NCI-H748 treated with DMSO at 0.1 percent for 48 hours (cell line): ENCODE measurements at regions not wholly inside any gene's neighbourhood (a gene's known extent, or its start where the extent isn't known, plus 50 kb on each side); places are given as distances from the start of the nearest gene placed in this dataset.

Experiments
- DNase-seq: peaks from one replicate; lab custom pipeline; 2025; lab: John Stamatoyannopoulos, UW

- no peak for DNase-seq
Observed at GRCh38 chr4:81627590-81627989, 155.9 kb upstream of the RASGEF1B start.

- DNase-seq: no peak
Observed at GRCh38 chr4:81626851-81627250, 155.1 kb upstream of the RASGEF1B start.

GRCh38 chr4:81625422-81626417 is 154.0 kb upstream of the RASGEF1B start:
- peak; percentile 6 for DNase-seq

DNA sequence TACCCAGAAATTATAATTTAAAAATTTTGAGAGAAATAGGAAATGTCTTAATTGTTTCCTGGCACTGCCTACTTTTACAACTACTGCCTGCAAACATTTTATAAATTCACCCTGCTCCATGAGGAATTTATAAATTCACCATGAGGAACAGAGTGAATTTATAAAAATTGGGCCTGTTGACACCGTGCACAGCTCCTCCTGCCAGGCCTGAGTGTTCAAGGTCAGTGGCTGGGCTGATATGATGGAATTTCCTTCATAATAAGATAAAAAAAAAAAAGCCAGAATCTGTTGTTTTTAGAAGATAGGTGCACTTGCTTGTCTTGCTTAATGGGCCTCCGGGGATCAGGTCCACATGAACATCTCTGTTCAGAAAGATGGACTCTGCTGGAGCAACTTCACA is 151.7 kb upstream of the RASGEF1B start:
- DNase-seq: no peak

GRCh38 chr4:81622474-81623184 is 150.9 kb upstream of the RASGEF1B start:
- no peak for DNase-seq

DNA sequence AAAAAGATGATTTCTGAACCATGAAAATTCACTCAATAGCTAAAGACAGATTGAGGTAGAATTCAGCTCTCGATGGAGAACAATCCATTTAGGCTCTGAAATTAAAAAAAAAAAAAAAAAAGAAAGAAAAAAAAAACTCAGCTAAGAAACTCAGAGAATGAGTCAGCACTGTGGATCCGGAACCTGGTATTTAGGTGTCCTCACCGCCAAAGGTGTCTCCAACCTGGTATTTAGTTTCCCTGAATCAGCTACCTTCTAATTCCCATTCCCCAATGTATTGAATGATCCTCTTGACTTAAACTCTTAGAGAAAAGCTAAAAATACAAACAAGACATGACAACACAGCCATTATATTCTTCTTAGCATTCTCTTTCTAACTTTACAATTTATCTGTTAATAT is 150.3 kb upstream of the RASGEF1B start:
- no peak for DNase-seq

- no peak for DNase-seq
Observed at GRCh38 chr4:81621490-81621889, 149.8 kb upstream of the RASGEF1B start.

GRCh38 chr4:81620442-81620841 is 148.7 kb upstream of the RASGEF1B start:
- no peak for DNase-seq

GRCh38 chr4:81617545-81617944 is 145.8 kb upstream of the RASGEF1B start:
- no peak for DNase-seq

DNA sequence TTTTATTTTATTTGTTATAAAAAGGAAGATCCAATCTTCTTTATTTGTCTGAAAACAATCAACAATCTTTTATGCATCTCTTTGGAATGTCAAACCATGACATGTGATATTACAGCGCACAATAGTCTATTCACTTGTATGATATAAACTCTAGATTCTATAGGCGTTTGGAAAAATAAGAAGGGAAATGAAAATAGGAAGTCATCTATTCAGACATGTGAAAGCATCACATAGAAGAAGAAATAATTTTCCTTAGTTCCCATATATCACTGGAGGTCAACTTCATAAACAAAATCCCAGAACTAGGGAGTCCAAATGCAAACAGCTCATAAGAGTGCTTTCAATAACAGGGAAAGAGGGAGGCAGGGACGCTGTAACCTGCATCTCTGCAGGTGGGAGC is 139.5 kb upstream of the RASGEF1B start:
- DNase-seq: no peak

DNA sequence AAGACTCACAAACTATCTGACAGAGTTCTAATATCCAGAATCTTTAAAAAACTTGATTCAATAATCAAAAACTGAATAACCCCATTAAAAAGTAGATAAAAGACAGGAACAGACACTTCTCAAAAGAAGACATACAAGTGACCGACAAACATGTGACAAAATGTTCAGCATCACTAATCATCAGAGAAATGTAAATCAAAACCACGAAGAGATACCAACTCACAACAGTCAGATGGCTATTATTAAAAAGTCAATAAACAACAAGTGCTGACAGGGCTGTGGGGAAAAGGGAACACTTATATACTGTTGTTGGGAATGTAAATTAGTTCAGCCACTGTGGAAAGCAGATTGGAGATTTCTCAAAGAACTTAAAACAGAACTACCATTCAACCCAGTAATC is 138.1 kb upstream of the RASGEF1B start:
- DNase-seq: no peak

DNA sequence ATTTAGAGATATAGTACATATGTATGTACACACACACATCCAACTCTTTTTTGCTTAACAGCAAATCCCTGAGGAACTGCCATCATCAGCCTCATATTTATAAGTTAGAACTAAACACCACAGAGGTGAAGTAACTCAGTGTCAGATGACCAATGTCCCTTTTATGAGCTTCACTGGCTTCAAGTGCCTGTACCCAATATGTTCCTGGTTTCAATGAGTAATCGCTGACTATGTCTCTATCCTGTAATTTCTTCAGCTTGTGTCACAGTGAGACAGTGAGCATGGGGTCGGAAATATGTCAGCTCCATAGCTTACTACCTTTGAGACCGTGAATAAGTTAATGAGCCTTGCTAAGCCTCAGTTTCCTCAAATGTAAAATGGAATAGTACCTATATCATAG is 136.2 kb upstream of the RASGEF1B start:
- no peak for DNase-seq

DNA sequence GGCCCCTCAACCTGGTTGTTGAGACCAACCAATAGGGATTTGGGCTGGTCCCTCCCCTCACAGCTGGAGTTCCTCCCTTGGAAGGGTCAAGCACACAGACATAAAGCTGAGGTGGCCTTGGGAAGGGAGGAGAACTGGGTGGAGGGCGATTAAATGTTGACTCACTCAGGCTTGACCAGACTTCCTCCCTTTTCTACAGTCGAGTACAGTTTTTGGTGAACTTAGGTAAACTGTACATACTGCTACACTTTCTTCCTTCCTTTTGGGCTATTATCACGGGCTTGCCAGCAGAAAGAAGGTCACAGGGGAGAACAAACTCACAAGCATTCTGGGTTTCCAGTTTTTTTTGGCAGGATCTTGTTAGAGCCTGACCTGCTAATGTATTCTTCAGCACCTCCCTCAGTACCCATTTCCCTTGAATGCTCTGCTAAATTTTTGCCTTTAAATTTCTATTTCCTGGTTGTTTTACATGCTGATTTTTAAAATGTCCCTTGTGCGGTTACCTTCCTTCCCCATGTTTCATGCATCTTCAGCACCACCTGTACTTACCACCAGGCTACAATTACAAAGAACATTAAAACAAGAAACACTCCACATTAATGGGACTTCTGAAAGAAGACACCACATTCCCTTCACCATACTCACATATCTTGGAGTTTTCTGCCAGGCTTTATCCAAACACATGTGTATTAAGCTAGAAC is 135.2 kb upstream of the RASGEF1B start:
- DNase-seq: no peak

DNA sequence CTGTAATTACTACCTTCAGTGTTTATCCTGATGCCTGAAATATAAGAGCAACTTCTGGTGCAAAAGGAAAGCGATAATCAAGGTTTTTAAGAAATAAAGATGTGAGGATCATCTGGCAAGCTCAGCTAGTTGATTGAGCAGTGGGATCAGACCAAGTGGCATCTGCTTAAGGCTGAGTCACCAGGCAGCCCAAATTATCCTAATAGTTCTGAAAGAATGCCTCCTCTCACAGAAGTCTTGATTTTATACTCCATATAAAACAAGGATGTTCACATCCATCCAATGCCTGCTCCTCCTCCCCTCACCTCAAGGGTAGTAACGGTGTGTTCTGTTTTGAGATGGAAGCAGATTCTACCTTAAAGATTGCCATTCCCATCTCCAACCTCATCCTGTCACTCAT is 134.5 kb upstream of the RASGEF1B start:
- DNase-seq: no peak

- DNase-seq: no peak
Observed at GRCh38 chr4:81605271-81605670, 133.6 kb upstream of the RASGEF1B start.

DNA sequence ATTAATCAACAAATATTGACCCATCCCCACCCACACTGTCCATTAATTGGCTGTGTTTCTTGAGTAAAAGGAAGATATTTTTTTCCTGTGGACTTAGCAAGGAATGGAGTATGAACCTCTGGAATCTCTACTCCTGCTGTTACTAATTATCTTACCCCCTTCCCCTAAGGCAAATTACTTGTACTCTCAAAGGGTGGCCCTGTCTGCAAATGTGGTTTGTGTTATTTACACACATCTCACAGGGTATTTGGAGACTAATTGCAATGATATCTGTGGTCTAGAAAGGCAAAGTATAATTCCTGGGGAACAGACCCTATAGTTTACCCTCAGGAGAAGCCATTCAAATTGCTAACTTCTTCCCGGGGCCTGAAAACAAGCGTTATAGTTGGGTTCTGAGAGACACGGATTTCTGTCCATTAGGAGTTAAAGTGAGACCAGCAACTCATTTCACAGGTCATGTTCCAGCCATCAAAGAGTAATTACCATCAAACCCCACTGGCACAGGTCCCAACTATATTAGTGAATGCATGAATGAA is 133.0 kb upstream of the RASGEF1B start:
- DNase-seq: no peak

- DNase-seq: no peak
Observed at GRCh38 chr4:81602854-81603253, 131.1 kb upstream of the RASGEF1B start.

DNA sequence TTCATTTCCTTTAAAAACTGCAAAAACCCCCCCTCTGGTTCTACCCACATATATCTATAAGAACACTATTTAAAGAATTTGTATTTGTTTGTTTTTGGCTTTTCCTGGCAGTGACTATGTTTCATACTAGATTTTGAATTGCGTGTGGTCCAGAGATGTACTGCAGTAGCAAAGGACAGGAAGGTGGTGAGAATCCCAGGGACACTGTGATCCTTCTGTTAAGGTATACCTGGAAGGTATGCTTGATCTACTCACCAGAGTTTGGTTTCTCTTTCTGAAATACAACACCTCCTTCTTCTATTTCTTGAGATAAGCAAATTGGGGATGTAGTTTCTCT is 129.6 kb upstream of the RASGEF1B start:
- DNase-seq: no peak

GRCh38 chr4:81600520-81601357 is 129.0 kb upstream of the RASGEF1B start:
- DNase-seq: no peak

GRCh38 chr4:81599742-81600380 is 128.2 kb upstream of the RASGEF1B start:
- no peak for DNase-seq
